GM10248 (cell line): ENCODE measurements at regions not wholly inside any gene's neighbourhood (a gene's known extent, or its start where the extent isn't known, plus 50 kb on each side); places are given as distances from the start of the nearest gene placed in this dataset.
A peak's percentile ranks its signal among the peaks of the same experiment; 100 is the strongest.

ENCODE experiments used
- CTCF ChIA-PET: fragments of 300-600 bp; sonication (Branson Sonifier 250); formaldehyde crosslinking; extraction: SDS; loops from one replicate; lab custom pipeline; 2021; ENCODE audit warnings: antibody characterized with exemption; lab: Yijun Ruan, JAX
- POLR2A ChIA-PET: fragments of 350-650 bp; sonication (Branson Sonifier 250); formaldehyde crosslinking; extraction: SDS; loops from one replicate; lab custom pipeline; 2020; ENCODE audit warnings: antibody characterized with exemption; lab: Yijun Ruan, JAX
- DNase-seq: peaks from one replicate; pipeline ENCODE4 v3.0.0; 2012; ENCODE audit errors: extremely low spot score
- CTCF ChIP-seq: IDR thresholded peaks from 2 replicates; pipeline ENCODE4 v1.5.1; 2012; ENCODE audit warnings: mild to moderate bottlenecking, low read depth; ENCODE audit errors: extremely low read depth, missing control alignments, control extremely low read depth

- ChIA-PET POLR2A (no interaction called here), CTCF (no interaction called here)
- TF ChIP-seq CTCF, result no peak
- DNase-seq, result no peak
Measured at GRCh38 chr5:159765760-159766517, 150.3 kb upstream of the ADRA1B start.

GRCh38 chr5:159768243-159768642, 148.0 kb upstream of the ADRA1B start:
- POLR2A ChIA-PET, result no interaction called here
- CTCF ChIA-PET, result no interaction called here
- no peak for DNase-seq
- no peak for TF ChIP-seq CTCF

GRCh38 chr5:159772698-159773061, 143.6 kb upstream of the ADRA1B start:
- ChIA-PET POLR2A (no interaction called here), CTCF (interaction anchor here (1.4 kb wide), 1 partner anchor 10 kb away, joined by 4 read pairs; no protein-coding TSS in a partner anchor)
- DNase-seq, result no peak
- no peak for TF ChIP-seq CTCF

- ChIA-PET POLR2A (no interaction called here), CTCF (interaction anchor here (1.2 to 1.4 kb wide), 2 partner anchors 10 to 16 kb away, joined by 3 to 4 read pairs; no protein-coding TSS in a partner anchor)
- DNase-seq, result peak; percentile 80
- TF ChIP-seq CTCF, result no peak
Measured at GRCh38 chr5:159773062-159773924, 143.0 kb upstream of the ADRA1B start.

GRCh38 chr5:159774476-159775031, 141.7 kb upstream of the ADRA1B start:
- ChIA-PET POLR2A (no interaction called here), CTCF (interaction anchor here (1.2 kb wide), 1 partner anchor 15 kb away, joined by 3 read pairs; no protein-coding TSS in a partner anchor)
- no peak for DNase-seq
- no peak for TF ChIP-seq CTCF

GRCh38 chr5:159775890-159776289, 140.4 kb upstream of the ADRA1B start:
- ChIA-PET POLR2A (no interaction called here), CTCF (no interaction called here)
- TF ChIP-seq CTCF, result no peak
- no peak for DNase-seq
